Testis (tissue), 2 donors: ENCODE measurements at regions not wholly inside any gene's neighbourhood (a gene's known extent, or its start where the extent isn't known, plus 50 kb on each side); places are given as distances from the start of the nearest gene placed in this dataset.

Experiments
- POLR2A ChIP-seq: fragments of 450-650 bp; IDR thresholded peaks from one replicate; pipeline ENCODE4 v1.6.1; 2017; ENCODE audit warnings: antibody characterized with exemption, mild to moderate bottlenecking, moderate library complexity
- TF ChIP-seq, protein P1 (sequence below), 3 experiments: fragments of 450-650 bp in 2 of 3; fragments of 200-600 bp in 1 of 3; sonication (generic) in 1 of 3; IDR thresholded peaks; one replicate each; pipeline ENCODE4 v1.5.1; 2016 to 2019; ENCODE audit warnings: antibody characterized with exemption in 3 of 3, mild to moderate bottlenecking in 2 of 3, moderate library complexity in 1 of 3

DNA sequence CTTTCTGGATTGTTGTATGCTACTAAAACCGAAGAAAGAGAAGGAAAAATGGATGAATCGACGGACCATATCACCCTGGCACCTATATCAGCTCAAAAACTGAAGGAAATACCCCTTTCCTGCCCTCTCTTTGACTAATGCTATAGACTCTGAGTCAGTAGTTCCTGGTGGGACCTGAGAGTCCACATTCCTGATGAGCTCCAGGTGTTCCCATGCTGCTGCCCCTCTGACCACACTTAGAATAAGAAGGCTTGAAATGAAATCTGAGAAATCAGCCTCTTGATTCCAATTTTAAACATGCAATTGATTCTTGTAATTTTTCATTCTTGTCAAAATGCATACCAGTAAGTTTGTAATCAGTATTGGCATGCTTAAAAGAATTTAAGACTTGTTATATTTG, 75.2 kb downstream of the PRL start:
- TF ChIP-seq, protein P1, sequence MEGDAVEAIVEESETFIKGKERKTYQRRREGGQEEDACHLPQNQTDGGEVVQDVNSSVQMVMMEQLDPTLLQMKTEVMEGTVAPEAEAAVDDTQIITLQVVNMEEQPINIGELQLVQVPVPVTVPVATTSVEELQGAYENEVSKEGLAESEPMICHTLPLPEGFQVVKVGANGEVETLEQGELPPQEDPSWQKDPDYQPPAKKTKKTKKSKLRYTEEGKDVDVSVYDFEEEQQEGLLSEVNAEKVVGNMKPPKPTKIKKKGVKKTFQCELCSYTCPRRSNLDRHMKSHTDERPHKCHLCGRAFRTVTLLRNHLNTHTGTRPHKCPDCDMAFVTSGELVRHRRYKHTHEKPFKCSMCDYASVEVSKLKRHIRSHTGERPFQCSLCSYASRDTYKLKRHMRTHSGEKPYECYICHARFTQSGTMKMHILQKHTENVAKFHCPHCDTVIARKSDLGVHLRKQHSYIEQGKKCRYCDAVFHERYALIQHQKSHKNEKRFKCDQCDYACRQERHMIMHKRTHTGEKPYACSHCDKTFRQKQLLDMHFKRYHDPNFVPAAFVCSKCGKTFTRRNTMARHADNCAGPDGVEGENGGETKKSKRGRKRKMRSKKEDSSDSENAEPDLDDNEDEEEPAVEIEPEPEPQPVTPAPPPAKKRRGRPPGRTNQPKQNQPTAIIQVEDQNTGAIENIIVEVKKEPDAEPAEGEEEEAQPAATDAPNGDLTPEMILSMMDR (IDR thresholded peaks at IDR 0.05): no peak
- no peak for TF ChIP-seq POLR2A
